ENCODE measurements at regions not wholly inside any gene's neighbourhood (a gene's known extent, or its start where the extent isn't known, plus 50 kb on each side); places are given as distances from the start of the nearest gene placed in this dataset.

GRCh38 chr11:82146789-82147188 lies 586.9 kb downstream of the FAM181B start:
- TF ChIP-seq, protein P1, sequence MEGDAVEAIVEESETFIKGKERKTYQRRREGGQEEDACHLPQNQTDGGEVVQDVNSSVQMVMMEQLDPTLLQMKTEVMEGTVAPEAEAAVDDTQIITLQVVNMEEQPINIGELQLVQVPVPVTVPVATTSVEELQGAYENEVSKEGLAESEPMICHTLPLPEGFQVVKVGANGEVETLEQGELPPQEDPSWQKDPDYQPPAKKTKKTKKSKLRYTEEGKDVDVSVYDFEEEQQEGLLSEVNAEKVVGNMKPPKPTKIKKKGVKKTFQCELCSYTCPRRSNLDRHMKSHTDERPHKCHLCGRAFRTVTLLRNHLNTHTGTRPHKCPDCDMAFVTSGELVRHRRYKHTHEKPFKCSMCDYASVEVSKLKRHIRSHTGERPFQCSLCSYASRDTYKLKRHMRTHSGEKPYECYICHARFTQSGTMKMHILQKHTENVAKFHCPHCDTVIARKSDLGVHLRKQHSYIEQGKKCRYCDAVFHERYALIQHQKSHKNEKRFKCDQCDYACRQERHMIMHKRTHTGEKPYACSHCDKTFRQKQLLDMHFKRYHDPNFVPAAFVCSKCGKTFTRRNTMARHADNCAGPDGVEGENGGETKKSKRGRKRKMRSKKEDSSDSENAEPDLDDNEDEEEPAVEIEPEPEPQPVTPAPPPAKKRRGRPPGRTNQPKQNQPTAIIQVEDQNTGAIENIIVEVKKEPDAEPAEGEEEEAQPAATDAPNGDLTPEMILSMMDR (IDR thresholded peaks at IDR 0.05), result no peak

GRCh38 chr11:82118946-82119345 lies 614.7 kb downstream of the FAM181B start:
- TF ChIP-seq, protein P1 (IDR thresholded peaks at IDR 0.05), result no peak

DNA sequence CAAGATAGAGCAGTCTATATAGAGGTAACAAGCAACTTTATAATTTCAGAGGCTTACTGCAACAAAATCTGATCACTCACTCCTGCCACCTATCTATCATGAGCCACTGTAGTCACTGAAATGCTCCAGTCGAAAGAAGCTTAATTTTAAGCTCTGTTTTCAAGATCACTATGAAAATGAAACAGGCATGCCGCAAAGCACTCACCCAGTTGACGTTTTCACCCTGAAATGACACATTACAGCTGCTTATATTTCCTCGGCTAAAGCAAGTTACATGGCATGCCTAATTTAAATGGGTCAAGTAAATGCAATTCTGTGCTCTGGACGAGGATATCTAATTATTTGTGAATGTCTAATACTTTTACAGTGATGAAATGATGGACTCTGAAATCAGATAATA lies 616.3 kb downstream of the FAM181B start:
- TF ChIP-seq, protein P1 (IDR thresholded peaks at IDR 0.05), result no peak

GRCh38 chr11:82105331-82105998 lies 628.2 kb downstream of the FAM181B start:
- TF ChIP-seq, protein P1 (IDR thresholded peaks at IDR 0.05), result no peak

- TF ChIP-seq, protein P1 (IDR thresholded peaks at IDR 0.05), result no peak
Measured at GRCh38 chr11:82092904-82093303, 640.8 kb downstream of the FAM181B start.

DNA sequence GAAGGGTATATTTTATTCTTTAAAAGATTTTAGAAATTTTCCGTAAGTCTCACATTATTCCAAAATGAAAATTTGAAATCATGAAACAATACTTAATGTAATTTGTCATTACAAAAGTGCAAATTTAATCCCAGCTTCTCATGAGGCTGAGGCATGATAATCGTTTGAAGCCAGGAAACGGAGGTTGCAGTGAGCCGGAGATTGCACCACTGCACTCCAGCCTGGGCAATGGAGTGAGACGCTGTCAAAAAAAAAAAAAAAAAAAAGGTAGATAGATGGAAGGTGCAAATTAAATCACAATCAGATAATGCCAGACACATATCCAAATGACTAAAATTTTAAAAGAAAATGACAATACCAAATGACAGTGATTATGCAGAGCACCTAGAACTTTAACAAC lies 644.2 kb downstream of the FAM181B start:
- TF ChIP-seq, protein P1 (IDR thresholded peaks at IDR 0.05), result no peak

GRCh38 chr11:82085493-82085892 lies 648.2 kb downstream of the FAM181B start:
- TF ChIP-seq, protein P1 (IDR thresholded peaks at IDR 0.05), result no peak

GRCh38 chr11:82082976-82083375 lies 650.7 kb downstream of the FAM181B start:
- TF ChIP-seq, protein P1 (IDR thresholded peaks at IDR 0.05), result no peak
